ENCODE measurements at regions not wholly inside any gene's neighbourhood (a gene's known extent, or its start where the extent isn't known, plus 50 kb on each side); places are given as distances from the start of the nearest gene placed in this dataset.

GRCh38 chr4:15158406-15159091 lies 156.3 kb downstream of the CPEB2 start:
- Histone ChIP-seq H3K4ac (ENCODE audit: low read depth, low read length) (no peak overlapping the region), H3K36me3 (ENCODE audit: control insufficient read depth, insufficient read depth, low read length) (no peaks in the 10 kb centered on the region), H3K4me1 (ENCODE audit: control insufficient read depth, low read depth, low read length) (peaks cover 8% of the 10 kb centered on the region), H2BK120ac (ENCODE audit: low read depth, low read length) (no peak overlapping the region), H3K23ac (ENCODE audit: low read length) (no peak overlapping the region), H4K5ac (ENCODE audit: low read length) (no peak overlapping the region), H3K9ac (ENCODE audit: low read length) (no peak overlapping the region), H3K79me1 (ENCODE audit: low read length) (no peaks in the 10 kb centered on the region), H3K27me3 (ENCODE audit: insufficient read depth, low read length, poor library complexity) (no peaks in the 10 kb centered on the region), H3K79me2 (ENCODE audit: control insufficient read depth, insufficient read depth, low read length) (no peaks in the 10 kb centered on the region), H2AK5ac (ENCODE audit: low read length) (no peak overlapping the region), H2BK5ac (ENCODE audit: low read length) (peak overlapping the region; percentile 29), H3K56ac (ENCODE audit: low read length) (peak overlapping the region; percentile 74), H3K4me3 (ENCODE audit: low read length) (no peak overlapping the region), H4K8ac (ENCODE audit: low read depth, low read length) (no peak overlapping the region), H3K4me2 (ENCODE audit: low read length) (no peak overlapping the region), H2BK15ac (replicated peaks; ENCODE audit: low read depth) (no peak overlapping the region), H3K27ac (ENCODE audit: low read depth, low read length) (no peak overlapping the region), H3K18ac (ENCODE audit: low read length) (peak overlapping the region; percentile 20)
- WGBS (ENCODE audit: extremely low coverage, insufficient coverage, low lambda C conversion rate), result no CpG with 5 or more reads among the region's 9 CpGs
- peak; percentile 65 for DNase-seq

GRCh38 chr4:15159477-15160019 lies 157.3 kb downstream of the CPEB2 start:
- H3K4me2 ChIP-seq (ENCODE audit: low read length), result no peak overlapping the region
- no peak for DNase-seq
- no peak overlapping the region for H3K4me3 ChIP-seq (ENCODE audit: low read length)
- H3K79me2 ChIP-seq (ENCODE audit: control insufficient read depth, insufficient read depth, low read length), result no peaks in the 10 kb centered on the region
- H2AK5ac ChIP-seq (ENCODE audit: low read length), result peak overlapping the region; percentile 57
- H3K4me1 ChIP-seq (ENCODE audit: control insufficient read depth, low read depth, low read length), result peaks cover 8% of the 10 kb centered on the region
- no peak overlapping the region for H4K8ac ChIP-seq (ENCODE audit: low read depth, low read length)
- no peaks in the 10 kb centered on the region for H3K36me3 ChIP-seq (ENCODE audit: control insufficient read depth, insufficient read depth, low read length)
- H3K27me3 ChIP-seq (ENCODE audit: insufficient read depth, low read length, poor library complexity), result no peaks in the 10 kb centered on the region
- H3K56ac ChIP-seq (ENCODE audit: low read length), result peak overlapping the region; percentile 63
- no peak overlapping the region for H3K23ac ChIP-seq (ENCODE audit: low read length)
- H4K5ac ChIP-seq (ENCODE audit: low read length), result no peak overlapping the region
- H3K79me1 ChIP-seq (ENCODE audit: low read length), result no peaks in the 10 kb centered on the region
- H2BK15ac ChIP-seq (replicated peaks; ENCODE audit: low read depth), result peak overlapping the region; percentile 93
- no peak overlapping the region for H3K4ac ChIP-seq (ENCODE audit: low read depth, low read length)
- H3K18ac ChIP-seq (ENCODE audit: low read length), result peak overlapping the region; percentile 92
- WGBS (ENCODE audit: extremely low coverage, insufficient coverage, low lambda C conversion rate), result no CpG with 5 or more reads among the region's 3 CpGs
- H2BK5ac ChIP-seq (ENCODE audit: low read length), result no peak overlapping the region
- no peak overlapping the region for H3K27ac ChIP-seq (ENCODE audit: low read depth, low read length)
- no peak overlapping the region for H3K9ac ChIP-seq (ENCODE audit: low read length)
- peak overlapping the region; percentile 65 for H2BK120ac ChIP-seq (ENCODE audit: low read depth, low read length)

DNA sequence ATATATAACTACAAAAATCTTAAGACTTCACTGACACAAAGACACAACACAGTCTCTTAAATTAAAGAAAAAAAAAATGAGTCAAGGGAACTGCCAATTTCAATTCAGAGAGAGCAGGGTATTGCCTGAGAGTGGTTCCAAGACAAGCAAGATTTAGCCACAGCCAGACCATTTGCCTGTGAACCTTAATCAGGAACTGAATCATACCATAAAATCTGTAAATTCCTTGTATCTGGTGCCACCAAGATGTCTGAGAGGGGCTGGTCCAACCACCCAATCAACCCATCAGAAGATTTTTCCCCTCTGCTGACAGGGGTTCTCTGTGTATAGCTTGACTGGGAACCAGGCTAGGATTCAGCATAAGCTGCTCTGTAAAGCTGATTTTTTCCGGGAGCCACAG lies 159.2 kb downstream of the CPEB2 start:
- H3K27ac ChIP-seq (ENCODE audit: low read depth, low read length), result no peak overlapping the region
- no peaks in the 10 kb centered on the region for H3K79me1 ChIP-seq (ENCODE audit: low read length)
- no peaks in the 10 kb centered on the region for H3K27me3 ChIP-seq (ENCODE audit: insufficient read depth, low read length, poor library complexity)
- H4K5ac ChIP-seq (ENCODE audit: low read length), result no peak overlapping the region
- no peak overlapping the region for H2BK15ac ChIP-seq (replicated peaks; ENCODE audit: low read depth)
- H3K18ac ChIP-seq (ENCODE audit: low read length), result peak overlapping the region; percentile 45
- no peak for DNase-seq
- no peak overlapping the region for H3K23ac ChIP-seq (ENCODE audit: low read length)
- no peaks in the 10 kb centered on the region for H3K79me2 ChIP-seq (ENCODE audit: control insufficient read depth, insufficient read depth, low read length)
- no peak overlapping the region for H2AK5ac ChIP-seq (ENCODE audit: low read length)
- WGBS (ENCODE audit: extremely low coverage, insufficient coverage, low lambda C conversion rate), result no CpG with 5 or more reads among the region's 1 CpG
- no peak overlapping the region for H3K4me2 ChIP-seq (ENCODE audit: low read length)
- peak overlapping the region; percentile 73 for H2BK120ac ChIP-seq (ENCODE audit: low read depth, low read length)
- peak overlapping the region; percentile 30 for H3K56ac ChIP-seq (ENCODE audit: low read length)
- H3K4me3 ChIP-seq (ENCODE audit: low read length), result no peak overlapping the region
- H3K4ac ChIP-seq (ENCODE audit: low read depth, low read length), result peak overlapping the region; percentile 70
- no peak overlapping the region for H3K9ac ChIP-seq (ENCODE audit: low read length)
- peaks cover 8% of the 10 kb centered on the region for H3K4me1 ChIP-seq (ENCODE audit: control insufficient read depth, low read depth, low read length)
- no peak overlapping the region for H4K8ac ChIP-seq (ENCODE audit: low read depth, low read length)
- no peak overlapping the region for H2BK5ac ChIP-seq (ENCODE audit: low read length)
- H3K36me3 ChIP-seq (ENCODE audit: control insufficient read depth, insufficient read depth, low read length), result no peaks in the 10 kb centered on the region

DNA sequence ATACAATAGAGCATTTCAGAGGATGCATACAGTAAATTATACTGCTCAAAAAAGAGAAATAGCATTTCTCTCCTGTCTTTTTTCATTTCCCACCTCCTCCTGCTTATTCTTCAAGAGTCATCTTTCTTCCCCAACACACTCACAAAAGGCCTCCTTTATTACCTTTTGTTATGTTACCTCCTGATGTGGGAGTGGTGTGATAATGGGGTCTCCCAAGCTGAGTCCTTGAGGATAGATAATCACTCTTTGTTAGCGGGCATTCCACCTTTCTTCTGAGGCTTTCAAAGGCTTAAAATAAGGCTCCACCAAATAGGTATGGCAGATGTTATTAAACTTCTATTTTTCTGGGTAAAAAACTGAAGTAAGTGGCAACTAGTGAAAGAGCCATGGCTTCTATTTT lies 159.8 kb downstream of the CPEB2 start:
- no peak overlapping the region for H3K27ac ChIP-seq (ENCODE audit: low read depth, low read length)
- no peak overlapping the region for H3K4me3 ChIP-seq (ENCODE audit: low read length)
- no peak overlapping the region for H3K56ac ChIP-seq (ENCODE audit: low read length)

DNA sequence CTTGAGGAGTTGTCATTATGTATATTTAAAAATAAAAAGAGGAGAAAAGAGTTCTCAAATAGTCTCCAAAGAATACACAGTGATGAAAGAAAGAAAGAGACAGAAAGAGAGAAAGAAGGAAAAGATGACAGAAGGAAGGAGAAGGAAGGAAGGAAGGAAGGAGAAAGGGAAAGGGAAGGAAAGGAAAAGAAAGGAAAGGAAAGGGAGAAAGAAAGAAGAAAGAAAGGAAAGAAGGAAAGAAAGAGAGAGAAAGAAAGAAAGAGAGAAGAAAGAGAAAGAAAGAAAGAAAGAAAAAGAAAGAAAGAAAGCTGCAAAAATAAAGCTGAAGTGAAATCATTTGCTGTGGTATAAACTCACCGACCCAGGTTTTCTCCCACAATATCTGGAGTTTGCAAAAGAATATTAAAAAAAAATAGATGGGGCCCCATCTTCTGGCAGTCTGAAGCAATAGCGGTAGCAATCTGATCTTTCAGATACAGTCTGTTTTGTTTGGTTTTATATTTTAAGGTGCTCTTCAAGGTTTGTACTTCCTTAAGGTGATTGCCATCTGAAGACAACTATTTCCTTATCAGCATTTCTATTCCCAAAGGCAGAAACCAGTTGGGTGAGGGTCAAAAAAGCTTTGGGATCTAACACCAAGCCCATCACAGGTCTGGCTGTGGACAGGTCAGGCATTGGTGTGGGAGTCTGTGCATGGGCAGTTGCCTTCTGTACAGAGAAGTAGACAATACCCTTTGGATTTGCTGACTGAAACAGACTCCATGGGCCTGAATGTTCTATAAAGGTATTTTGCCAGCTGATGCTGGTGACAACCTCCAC lies 160.4 kb downstream of the CPEB2 start:
- Histone ChIP-seq H3K4me1 (ENCODE audit: control insufficient read depth, low read depth, low read length) (peaks cover 8% of the 10 kb centered on the region), H2BK5ac (ENCODE audit: low read length) (no peak overlapping the region), H3K27me3 (ENCODE audit: insufficient read depth, low read length, poor library complexity) (no peaks in the 10 kb centered on the region), H3K79me2 (ENCODE audit: control insufficient read depth, insufficient read depth, low read length) (no peaks in the 10 kb centered on the region), H2AK5ac (ENCODE audit: low read length) (no peak overlapping the region), H3K79me1 (ENCODE audit: low read length) (no peaks in the 10 kb centered on the region), H2BK120ac (ENCODE audit: low read depth, low read length) (no peak overlapping the region), H2BK15ac (replicated peaks; ENCODE audit: low read depth) (no peak overlapping the region), H3K4me2 (ENCODE audit: low read length) (no peak overlapping the region), H3K36me3 (ENCODE audit: control insufficient read depth, insufficient read depth, low read length) (no peaks in the 10 kb centered on the region), H3K4ac (ENCODE audit: low read depth, low read length) (no peak overlapping the region), H3K23ac (ENCODE audit: low read length) (no peak overlapping the region), H3K9ac (ENCODE audit: low read length) (no peak overlapping the region), H3K56ac (ENCODE audit: low read length) (no peak overlapping the region), H4K5ac (ENCODE audit: low read length) (no peak overlapping the region), H3K4me3 (ENCODE audit: low read length) (no peak overlapping the region), H3K27ac (ENCODE audit: low read depth, low read length) (no peak overlapping the region), H3K18ac (ENCODE audit: low read length) (no peak overlapping the region), H4K8ac (ENCODE audit: low read depth, low read length) (no peak overlapping the region)
- WGBS (ENCODE audit: extremely low coverage, insufficient coverage, low lambda C conversion rate), result no CpG with 5 or more reads among the region's 2 CpGs
- peak; percentile 19 for DNase-seq

More for the DNA sequence above, 159.8 kb downstream of the CPEB2 start:
- Histone ChIP-seq H3K36me3 (ENCODE audit: control insufficient read depth, insufficient read depth, low read length) (no peaks in the 10 kb centered on the region), H3K4me2 (ENCODE audit: low read length) (no peak overlapping the region), H2AK5ac (ENCODE audit: low read length) (no peak overlapping the region), H3K27me3 (ENCODE audit: insufficient read depth, low read length, poor library complexity) (no peaks in the 10 kb centered on the region), H2BK120ac (ENCODE audit: low read depth, low read length) (peak overlapping the region; percentile 73), H3K79me2 (ENCODE audit: control insufficient read depth, insufficient read depth, low read length) (no peaks in the 10 kb centered on the region), H3K9ac (ENCODE audit: low read length) (no peak overlapping the region), H3K18ac (ENCODE audit: low read length) (no peak overlapping the region), H3K23ac (ENCODE audit: low read length) (no peak overlapping the region), H3K4me1 (ENCODE audit: control insufficient read depth, low read depth, low read length) (peaks cover 8% of the 10 kb centered on the region), H2BK5ac (ENCODE audit: low read length) (no peak overlapping the region), H4K5ac (ENCODE audit: low read length) (no peak overlapping the region), H4K8ac (ENCODE audit: low read depth, low read length) (no peak overlapping the region), H3K79me1 (ENCODE audit: low read length) (no peaks in the 10 kb centered on the region), H3K4ac (ENCODE audit: low read depth, low read length) (no peak overlapping the region), H2BK15ac (replicated peaks; ENCODE audit: low read depth) (no peak overlapping the region)
- WGBS (ENCODE audit: extremely low coverage, insufficient coverage, low lambda C conversion rate), result no CpG with 5 or more reads among the region's 1 CpG
- DNase-seq, result peak; percentile 83

Data from mesendoderm (in vitro differentiated cells).